ENCODE measurements at regions not wholly inside any gene's neighbourhood (a gene's known extent, or its start where the extent isn't known, plus 50 kb on each side); places are given as distances from the start of the nearest gene placed in this dataset.

DNA sequence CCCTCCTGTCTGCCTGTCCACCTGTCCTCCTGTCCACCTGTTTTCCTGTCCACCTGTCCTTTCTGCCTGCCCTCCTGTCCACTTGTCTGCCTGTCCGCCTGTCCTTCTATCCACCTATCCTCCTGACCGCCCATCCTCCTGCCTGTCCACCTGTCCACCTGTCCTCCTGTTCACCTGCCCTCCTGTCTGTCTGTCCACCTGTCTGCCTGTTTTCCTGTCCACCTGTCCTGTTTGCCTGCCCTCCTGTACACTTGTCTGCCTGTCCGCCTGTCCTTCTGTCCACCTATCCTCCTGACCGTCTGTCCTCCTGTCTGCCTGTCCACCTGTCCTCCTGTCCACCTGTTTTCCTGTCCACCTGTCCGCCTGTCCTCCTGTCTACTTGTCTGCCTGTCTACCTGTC, 682.8 kb downstream of the TBC1D22A start:
- intact Hi-C loops (cut with DNase I) = no loop called here

GRCh38 chr22:47444746-47445065, 682.3 kb downstream of the TBC1D22A start:
- TF ChIP-seq, protein P1, sequence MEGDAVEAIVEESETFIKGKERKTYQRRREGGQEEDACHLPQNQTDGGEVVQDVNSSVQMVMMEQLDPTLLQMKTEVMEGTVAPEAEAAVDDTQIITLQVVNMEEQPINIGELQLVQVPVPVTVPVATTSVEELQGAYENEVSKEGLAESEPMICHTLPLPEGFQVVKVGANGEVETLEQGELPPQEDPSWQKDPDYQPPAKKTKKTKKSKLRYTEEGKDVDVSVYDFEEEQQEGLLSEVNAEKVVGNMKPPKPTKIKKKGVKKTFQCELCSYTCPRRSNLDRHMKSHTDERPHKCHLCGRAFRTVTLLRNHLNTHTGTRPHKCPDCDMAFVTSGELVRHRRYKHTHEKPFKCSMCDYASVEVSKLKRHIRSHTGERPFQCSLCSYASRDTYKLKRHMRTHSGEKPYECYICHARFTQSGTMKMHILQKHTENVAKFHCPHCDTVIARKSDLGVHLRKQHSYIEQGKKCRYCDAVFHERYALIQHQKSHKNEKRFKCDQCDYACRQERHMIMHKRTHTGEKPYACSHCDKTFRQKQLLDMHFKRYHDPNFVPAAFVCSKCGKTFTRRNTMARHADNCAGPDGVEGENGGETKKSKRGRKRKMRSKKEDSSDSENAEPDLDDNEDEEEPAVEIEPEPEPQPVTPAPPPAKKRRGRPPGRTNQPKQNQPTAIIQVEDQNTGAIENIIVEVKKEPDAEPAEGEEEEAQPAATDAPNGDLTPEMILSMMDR (IDR thresholded peaks at IDR 0.05) = no peak
- no peak for TF ChIP-seq POLR2A (IDR thresholded peaks at IDR 0.05)
- no peak for TF ChIP-seq EP300 (IDR thresholded peaks at IDR 0.05)
- H3K4me3 ChIP-seq = no peak overlapping the region
- 63 to 70% (median 64%) methylated on average over 6 of the region's 6 CpGs for WGBS, 3 donors
- H3K36me3 ChIP-seq = no peaks in the 10 kb centered on the region
- intact Hi-C loops (cut with DNase I) = loop anchor here in 1 of 4 donors (5.0 kb wide), 1 partner anchor 1088 kb away; no protein-coding TSS in a partner anchor
- no peak for DNase-seq
- H3K27ac ChIP-seq = no peak overlapping the region
- H3K9me3 ChIP-seq = no peaks in the 10 kb centered on the region
- H3K4me1 ChIP-seq (ENCODE audit: insufficient read depth) = no peaks in the 10 kb centered on the region
- no peaks in the 10 kb centered on the region for H3K27me3 ChIP-seq

More for the DNA sequence above, 682.8 kb downstream of the TBC1D22A start:
- TF ChIP-seq, protein P1 (IDR thresholded peaks at IDR 0.05) = no peak
- TF ChIP-seq EP300 (IDR thresholded peaks at IDR 0.05) (no peak), POLR2A (IDR thresholded peaks at IDR 0.05) (no peak)
- no peaks in the 10 kb centered on the region for H3K4me1 ChIP-seq (ENCODE audit: insufficient read depth)
- H3K4me3 ChIP-seq = no peak overlapping the region
- H3K27ac ChIP-seq = no peak overlapping the region
- WGBS, 3 donors = 85 to 97% (median 86%) methylated on average over 5 of the region's 5 CpGs
- no peaks in the 10 kb centered on the region for H3K27me3 ChIP-seq
- no peaks in the 10 kb centered on the region for H3K36me3 ChIP-seq
- H3K9me3 ChIP-seq = no peaks in the 10 kb centered on the region
- no peak for DNase-seq

DNA sequence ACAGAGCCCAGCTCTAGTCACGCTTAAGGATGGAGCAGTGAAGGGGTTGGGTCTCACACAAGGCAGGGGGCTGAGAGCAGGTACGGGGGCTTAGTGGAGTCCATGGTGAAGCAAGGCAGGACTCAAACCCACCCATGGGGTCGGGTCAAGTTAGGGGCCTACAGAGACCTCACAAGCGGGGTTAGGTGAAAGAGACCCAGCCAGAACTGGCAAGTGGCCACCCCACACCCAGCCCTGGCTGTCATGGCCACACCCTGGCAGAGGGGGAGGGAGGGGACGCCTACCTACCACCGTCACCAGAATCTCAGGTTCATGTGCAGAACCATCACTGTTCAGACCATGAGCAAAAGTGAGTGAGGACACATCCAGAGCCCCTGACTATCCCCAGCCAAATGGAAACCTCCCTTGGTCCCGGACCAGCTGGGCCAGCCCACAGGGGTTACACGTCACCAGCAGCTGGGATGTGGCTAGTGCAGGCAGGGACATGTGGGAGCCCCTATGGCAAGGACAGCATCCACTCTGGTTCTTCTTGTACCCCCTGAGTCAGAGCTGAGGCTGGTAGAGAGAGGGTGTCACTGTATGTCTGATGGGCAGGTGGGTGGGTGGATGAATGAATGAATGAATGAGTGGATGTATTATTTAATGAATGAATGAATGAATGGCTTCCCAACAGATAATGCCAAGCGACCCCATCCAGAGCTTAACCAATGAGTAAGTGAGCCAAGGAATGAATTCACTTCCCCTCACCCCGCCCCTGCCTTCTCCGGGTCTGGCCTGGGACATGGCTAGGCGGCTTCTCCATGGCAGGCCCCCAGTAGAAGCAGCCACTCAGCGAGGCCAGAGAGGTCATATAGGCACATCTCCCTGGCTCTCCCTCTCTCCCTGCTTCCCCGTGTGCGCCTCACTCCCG, 681.6 kb downstream of the TBC1D22A start:
- 87 to 90% (median 88%) methylated on average over 16 of the region's 16 CpGs for WGBS, 3 donors
- H3K27ac ChIP-seq = no peak overlapping the region
- no peaks in the 10 kb centered on the region for H3K4me1 ChIP-seq (ENCODE audit: insufficient read depth)
- H3K4me3 ChIP-seq = no peak overlapping the region
- no peaks in the 10 kb centered on the region for H3K27me3 ChIP-seq
- intact Hi-C loops (cut with DNase I) = loop anchor here in 1 of 4 donors (5.0 kb wide), 1 partner anchor 1088 kb away; no protein-coding TSS in a partner anchor
- TF ChIP-seq POLR2A (IDR thresholded peaks at IDR 0.05) = no peak
- no peak for TF ChIP-seq EP300 (IDR thresholded peaks at IDR 0.05)
- TF ChIP-seq, protein P1 (IDR thresholded peaks at IDR 0.05) = no peak
- no peaks in the 10 kb centered on the region for H3K9me3 ChIP-seq
- DNase-seq = no peak
- H3K36me3 ChIP-seq = no peaks in the 10 kb centered on the region

DNA sequence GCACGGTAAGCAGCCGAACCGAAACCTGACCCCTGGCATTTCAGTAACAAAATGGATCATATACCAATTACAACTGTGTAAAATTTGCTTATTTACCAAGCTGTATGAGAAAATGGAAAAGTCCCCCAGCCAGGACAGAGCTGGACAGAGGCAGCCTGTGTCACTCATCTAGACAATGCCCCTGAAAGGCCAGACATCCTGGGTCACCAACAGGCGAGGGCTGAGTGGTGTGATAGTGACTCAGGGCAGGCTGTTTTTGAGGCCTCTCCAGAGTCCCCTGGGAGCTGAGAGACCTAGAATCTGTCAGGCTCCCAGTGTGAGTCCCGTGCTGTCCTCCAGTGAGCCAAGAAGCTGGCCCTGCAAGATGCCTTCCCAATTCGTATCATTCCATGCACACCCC, 680.4 kb downstream of the TBC1D22A start:
- no peak for TF ChIP-seq EP300 (IDR thresholded peaks at IDR 0.05)
- TF ChIP-seq, protein P1 (IDR thresholded peaks at IDR 0.05) = no peak
- TF ChIP-seq POLR2A (IDR thresholded peaks at IDR 0.05) = no peak
- no peaks in the 10 kb centered on the region for H3K9me3 ChIP-seq
- no peaks in the 10 kb centered on the region for H3K36me3 ChIP-seq
- no peaks in the 10 kb centered on the region for H3K4me1 ChIP-seq (ENCODE audit: insufficient read depth)
- no peak overlapping the region for H3K4me3 ChIP-seq
- no peak overlapping the region for H3K27ac ChIP-seq
- DNase-seq = no peak
- H3K27me3 ChIP-seq = no peaks in the 10 kb centered on the region
- intact Hi-C loops (cut with DNase I) = loop anchor here in 1 of 4 donors (5.0 kb wide), 1 partner anchor 1089 kb away; no protein-coding TSS in a partner anchor
- WGBS, 3 donors = 81 to 93% (median 90%) methylated on average over 6 of the region's 6 CpGs
